ENCODE measurements at regions not wholly inside any gene's neighbourhood (a gene's known extent, or its start where the extent isn't known, plus 50 kb on each side); places are given as distances from the start of the nearest gene placed in this dataset.

DNA sequence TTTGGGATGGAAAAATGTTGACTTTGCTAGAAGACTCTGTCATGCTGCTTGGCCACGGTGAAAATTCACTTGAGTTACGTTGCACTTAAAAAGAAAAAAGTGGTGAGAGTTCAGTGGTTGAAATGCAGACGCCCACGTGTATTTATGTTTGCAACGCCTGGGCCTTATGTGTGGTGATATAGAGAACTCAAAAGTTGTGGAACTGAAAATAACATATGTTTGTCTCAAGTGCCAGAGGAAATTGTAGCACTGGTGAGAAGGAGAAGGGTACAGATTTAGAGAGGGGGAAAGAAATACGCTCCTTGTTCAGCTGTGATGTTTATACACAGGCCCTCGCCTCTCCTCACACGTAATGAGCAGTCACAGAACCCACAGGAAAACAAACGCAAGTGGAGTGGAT lies 73.6 kb downstream of the EMX2 start (continued):
- TF ChIP-seq, protein P1, sequence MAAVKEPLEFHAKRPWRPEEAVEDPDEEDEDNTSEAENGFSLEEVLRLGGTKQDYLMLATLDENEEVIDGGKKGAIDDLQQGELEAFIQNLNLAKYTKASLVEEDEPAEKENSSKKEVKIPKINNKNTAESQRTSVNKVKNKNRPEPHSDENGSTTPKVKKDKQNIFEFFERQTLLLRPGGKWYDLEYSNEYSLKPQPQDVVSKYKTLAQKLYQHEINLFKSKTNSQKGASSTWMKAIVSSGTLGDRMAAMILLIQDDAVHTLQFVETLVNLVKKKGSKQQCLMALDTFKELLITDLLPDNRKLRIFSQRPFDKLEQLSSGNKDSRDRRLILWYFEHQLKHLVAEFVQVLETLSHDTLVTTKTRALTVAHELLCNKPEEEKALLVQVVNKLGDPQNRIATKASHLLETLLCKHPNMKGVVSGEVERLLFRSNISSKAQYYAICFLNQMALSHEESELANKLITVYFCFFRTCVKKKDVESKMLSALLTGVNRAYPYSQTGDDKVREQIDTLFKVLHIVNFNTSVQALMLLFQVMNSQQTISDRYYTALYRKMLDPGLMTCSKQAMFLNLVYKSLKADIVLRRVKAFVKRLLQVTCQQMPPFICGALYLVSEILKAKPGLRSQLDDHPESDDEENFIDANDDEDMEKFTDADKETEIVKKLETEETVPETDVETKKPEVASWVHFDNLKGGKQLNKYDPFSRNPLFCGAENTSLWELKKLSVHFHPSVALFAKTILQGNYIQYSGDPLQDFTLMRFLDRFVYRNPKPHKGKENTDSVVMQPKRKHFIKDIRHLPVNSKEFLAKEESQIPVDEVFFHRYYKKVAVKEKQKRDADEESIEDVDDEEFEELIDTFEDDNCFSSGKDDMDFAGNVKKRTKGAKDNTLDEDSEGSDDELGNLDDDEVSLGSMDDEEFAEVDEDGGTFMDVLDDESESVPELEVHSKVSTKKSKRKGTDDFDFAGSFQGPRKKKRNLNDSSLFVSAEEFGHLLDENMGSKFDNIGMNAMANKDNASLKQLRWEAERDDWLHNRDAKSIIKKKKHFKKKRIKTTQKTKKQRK (IDR thresholded peaks at IDR 0.05; ENCODE audit: low read depth, low read length): no peak
- TF ChIP-seq EGR1 (IDR thresholded peaks at IDR 0.05; ENCODE audit: borderline replicate concordance in 1 of 2, low read depth in 2 of 2, low read length in 2 of 2) (peak in 1 of 2 experiments; percentile 68; a peak in 1 of 3 replicates), DPF2 (IDR thresholded peaks at IDR 0.05) (no peak; the same call in 1 of the 2 replicates), NR2C1 (IDR thresholded peaks at IDR 0.05) (no peak), SIX5 (IDR thresholded peaks at IDR 0.05; ENCODE audit: low read depth, low read length, severe bottlenecking) (no peak), TCF7 (IDR thresholded peaks at IDR 0.05; ENCODE audit: borderline replicate concordance) (no peak), SRF (IDR thresholded peaks at IDR 0.05; ENCODE audit: low read depth in 2 of 2, low read length in 2 of 2) (no peak), STAT1 (conservative IDR thresholded peaks at IDR 0.05) (no peak), MLLT1 (IDR thresholded peaks at IDR 0.05) (peak; percentile 70), PAX8 (IDR thresholded peaks at IDR 0.05) (no peak), SIN3A (IDR thresholded peaks at IDR 0.05; ENCODE audit: low read depth, low read length) (no peak), POLR2A (IDR thresholded peaks at IDR 0.05; ENCODE audit: low read depth, low read length) (no peak), E2F8 (IDR thresholded peaks at IDR 0.05; ENCODE audit: low read depth, partially characterized antibody) (no peak), EZH2 (IDR thresholded peaks at IDR 0.05; ENCODE audit: borderline replicate concordance, control insufficient read depth, low read depth, low read length) (no peak), LARP7 (IDR thresholded peaks at IDR 0.05) (no peak), ZNF592 (IDR thresholded peaks at IDR 0.05) (no peak), EED (IDR thresholded peaks at IDR 0.05; ENCODE audit: low read depth) (no peak), ETV6 (conservative IDR thresholded peaks at IDR 0.05 in 1 of 2, IDR thresholded peaks at IDR 0.05 in 1 of 2; ENCODE audit: borderline replicate concordance in 1 of 2, low read depth in 1 of 2) (no peak)
- TF ChIP-seq, protein P2, sequence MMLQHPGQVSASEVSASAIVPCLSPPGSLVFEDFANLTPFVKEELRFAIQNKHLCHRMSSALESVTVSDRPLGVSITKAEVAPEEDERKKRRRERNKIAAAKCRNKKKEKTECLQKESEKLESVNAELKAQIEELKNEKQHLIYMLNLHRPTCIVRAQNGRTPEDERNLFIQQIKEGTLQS (IDR thresholded peaks at IDR 0.05; ENCODE audit: borderline replicate concordance, extremely low read depth, low read depth, low read length): no peak

Data from GM12878 (cell line).